Mesendoderm (in vitro differentiated cells): ENCODE measurements at regions not wholly inside any gene's neighbourhood (a gene's known extent, or its start where the extent isn't known, plus 50 kb on each side); places are given as distances from the start of the nearest gene placed in this dataset.

Experiments
- DNase-seq: peaks from one replicate; pipeline ENCODE4 v3.0.0; 2013
- H2AK5ac ChIP-seq: 2 replicates; pipeline ENCODE4 v1.6.1; 2013; ENCODE audit warnings: low read length, inconsistent platforms
- H2BK120ac ChIP-seq: 2 replicates; pipeline ENCODE4 v1.6.1; 2013; ENCODE audit warnings: low read depth, mild to moderate bottlenecking, low read length, moderate library complexity, mixed read lengths
- H2BK15ac ChIP-seq: replicated peaks from 2 replicates; pipeline ENCODE4 v1.6.1; 2013; ENCODE audit warnings: low read depth, mild to moderate bottlenecking, moderate library complexity
- H2BK5ac ChIP-seq: 2 replicates; pipeline ENCODE4 v1.6.1; 2013; ENCODE audit warnings: low read length, inconsistent platforms
- H3K18ac ChIP-seq: 2 replicates; pipeline ENCODE4 v1.6.1; 2013; ENCODE audit warnings: mild to moderate bottlenecking, low read length, mixed read lengths
- H3K23ac ChIP-seq: one replicate; pipeline ENCODE4 v1.6.1; 2013; ENCODE audit warnings: low read length
- H3K27ac ChIP-seq: 2 replicates; pipeline ENCODE4 v1.5.1; 2013; ENCODE audit warnings: low read depth, mild to moderate bottlenecking, inconsistent platforms, low read length, moderate library complexity
- H3K27me3 ChIP-seq: 2 replicates; pipeline ENCODE4 v1.6.1; 2013; ENCODE audit warnings: low read length, control low read depth, mild to moderate bottlenecking, inconsistent platforms; ENCODE audit not compliant: insufficient read depth, poor library complexity
- H3K36me3 ChIP-seq: 2 replicates; pipeline ENCODE4 v1.6.1; 2013; ENCODE audit warnings: low read length, inconsistent platforms; ENCODE audit not compliant: control insufficient read depth, insufficient read depth
- H3K4ac ChIP-seq: one replicate; pipeline ENCODE4 v1.6.1; 2013; ENCODE audit warnings: low read depth, mild to moderate bottlenecking, low read length, moderate library complexity
- H3K4me1 ChIP-seq: 2 replicates; pipeline ENCODE4 v1.6.1; 2013; ENCODE audit warnings: low read depth, low read length, inconsistent platforms; ENCODE audit not compliant: control insufficient read depth
- H3K4me2 ChIP-seq: 2 replicates; pipeline ENCODE4 v1.6.1; 2013; ENCODE audit warnings: low read length
- H3K4me3 ChIP-seq: 2 replicates; pipeline ENCODE4 v1.5.1; 2013; ENCODE audit warnings: mild to moderate bottlenecking, low read length
- H3K56ac ChIP-seq: one replicate; pipeline ENCODE4 v1.6.1; 2013; ENCODE audit warnings: low read length
- H3K79me1 ChIP-seq: 2 replicates; pipeline ENCODE4 v1.6.1; 2013; ENCODE audit warnings: low read length, inconsistent platforms
- H3K79me2 ChIP-seq: 2 replicates; pipeline ENCODE4 v1.6.1; 2013; ENCODE audit warnings: mild to moderate bottlenecking, low read length; ENCODE audit not compliant: control insufficient read depth, insufficient read depth
- H3K9ac ChIP-seq: 2 replicates; pipeline ENCODE4 v1.6.1; 2013; ENCODE audit warnings: low read length, inconsistent platforms
- H4K5ac ChIP-seq: one replicate; pipeline ENCODE4 v1.6.1; 2013; ENCODE audit warnings: low read length
- H4K8ac ChIP-seq: one replicate; pipeline ENCODE4 v1.6.1; 2013; ENCODE audit warnings: low read depth, mild to moderate bottlenecking, control low read depth, low read length, moderate library complexity
- WGBS: extraction: QIAGEN DNeasy Blood & Tissue Kit; methylation state at CpG from one replicate; pipeline ENCODE4 v1.1.7; 2013; ENCODE audit warnings: low lambda C conversion rate, missing lambda C conversion rate; ENCODE audit not compliant: insufficient coverage; ENCODE audit errors: extremely low coverage; 5-methylcytosine and 5-hydroxymethylcytosine counted together

- no peaks in the 10 kb centered on the region for H3K79me2 ChIP-seq
- H2AK5ac ChIP-seq, result no peak overlapping the region
- H3K36me3 ChIP-seq, result no peaks in the 10 kb centered on the region
- no peak overlapping the region for H3K23ac ChIP-seq
- H3K27me3 ChIP-seq, result no peaks in the 10 kb centered on the region
- no peak overlapping the region for H3K4me3 ChIP-seq
- no peak overlapping the region for H2BK5ac ChIP-seq
- no peak overlapping the region for H2BK15ac ChIP-seq
- no peaks in the 10 kb centered on the region for H3K79me1 ChIP-seq
- H4K5ac ChIP-seq, result no peak overlapping the region
- H3K9ac ChIP-seq, result no peak overlapping the region
- H3K4me1 ChIP-seq, result no peaks in the 10 kb centered on the region
- H3K56ac ChIP-seq, result no peak overlapping the region
- no peak overlapping the region for H4K8ac ChIP-seq
- H3K27ac ChIP-seq, result no peak overlapping the region
- DNase-seq, result no peak
- WGBS, result no CpG with 5 or more reads among the region's 3 CpGs
- H3K4ac ChIP-seq, result no peak overlapping the region
- H2BK120ac ChIP-seq, result no peak overlapping the region
- no peak overlapping the region for H3K18ac ChIP-seq
- no peak overlapping the region for H3K4me2 ChIP-seq
These were observed 209.0 kb upstream of the PARD3B start for GRCh38 chr2:204336153-204336744.

GRCh38 chr2:204337638-204338037 is 207.6 kb upstream of the PARD3B start:
- Histone ChIP-seq H2AK5ac (no peak overlapping the region), H3K56ac (no peak overlapping the region), H3K27me3 (no peaks in the 10 kb centered on the region), H3K27ac (no peak overlapping the region), H3K23ac (no peak overlapping the region), H3K79me2 (no peaks in the 10 kb centered on the region), H4K5ac (no peak overlapping the region), H3K9ac (no peak overlapping the region), H3K4me3 (no peak overlapping the region), H2BK15ac (no peak overlapping the region), H3K36me3 (no peaks in the 10 kb centered on the region), H4K8ac (no peak overlapping the region), H3K18ac (no peak overlapping the region), H2BK120ac (no peak overlapping the region), H3K4ac (no peak overlapping the region), H3K4me1 (no peaks in the 10 kb centered on the region), H2BK5ac (no peak overlapping the region), H3K79me1 (no peaks in the 10 kb centered on the region), H3K4me2 (no peak overlapping the region)
- DNase-seq, result no peak
- WGBS, result no CpG with 5 or more reads among the region's 1 CpG

- no peak overlapping the region for H2AK5ac ChIP-seq
- WGBS, result no CpG with 5 or more reads among the region's 3 CpGs
- H3K27ac ChIP-seq, result no peak overlapping the region
- DNase-seq, result no peak
- H3K9ac ChIP-seq, result no peak overlapping the region
- no peak overlapping the region for H3K4me3 ChIP-seq
- H3K36me3 ChIP-seq, result no peaks in the 10 kb centered on the region
- no peaks in the 10 kb centered on the region for H3K79me2 ChIP-seq
- no peak overlapping the region for H3K56ac ChIP-seq
- no peak overlapping the region for H3K18ac ChIP-seq
- H2BK120ac ChIP-seq, result no peak overlapping the region
- H4K5ac ChIP-seq, result no peak overlapping the region
- no peak overlapping the region for H4K8ac ChIP-seq
- H3K23ac ChIP-seq, result no peak overlapping the region
- H2BK5ac ChIP-seq, result no peak overlapping the region
- no peaks in the 10 kb centered on the region for H3K79me1 ChIP-seq
- no peak overlapping the region for H3K4ac ChIP-seq
- H3K4me1 ChIP-seq, result no peaks in the 10 kb centered on the region
- H2BK15ac ChIP-seq, result no peak overlapping the region
- H3K4me2 ChIP-seq, result no peak overlapping the region
- H3K27me3 ChIP-seq, result no peaks in the 10 kb centered on the region
These were observed 206.0 kb upstream of the PARD3B start for GRCh38 chr2:204339212-204339715.

- Histone ChIP-seq H3K18ac (no peak overlapping the region), H2BK120ac (no peak overlapping the region), H3K23ac (no peak overlapping the region), H3K27me3 (no peaks in the 10 kb centered on the region), H2BK15ac (no peak overlapping the region), H3K4me2 (no peak overlapping the region), H3K79me1 (no peaks in the 10 kb centered on the region), H3K9ac (no peak overlapping the region), H3K56ac (no peak overlapping the region), H2AK5ac (no peak overlapping the region), H3K4me3 (no peak overlapping the region), H3K4me1 (no peaks in the 10 kb centered on the region), H3K79me2 (no peaks in the 10 kb centered on the region), H2BK5ac (no peak overlapping the region), H4K5ac (no peak overlapping the region), H3K27ac (no peak overlapping the region), H3K4ac (no peak overlapping the region), H4K8ac (no peak overlapping the region), H3K36me3 (no peaks in the 10 kb centered on the region)
- DNase-seq, result no peak
- no CpG with 5 or more reads among the region's 6 CpGs for WGBS
These were observed 204.8 kb upstream of the PARD3B start for GRCh38 chr2:204340511-204340910.

- Histone ChIP-seq H2BK120ac (no peak overlapping the region), H3K23ac (no peak overlapping the region), H3K36me3 (no peaks in the 10 kb centered on the region), H3K27me3 (no peaks in the 10 kb centered on the region), H4K5ac (no peak overlapping the region), H3K4me3 (no peak overlapping the region), H3K9ac (no peak overlapping the region), H2BK5ac (no peak overlapping the region), H2BK15ac (no peak overlapping the region), H3K56ac (no peak overlapping the region), H3K4me2 (no peak overlapping the region), H3K18ac (no peak overlapping the region), H3K79me2 (no peaks in the 10 kb centered on the region), H3K4me1 (no peaks in the 10 kb centered on the region), H3K27ac (no peak overlapping the region), H4K8ac (no peak overlapping the region), H2AK5ac (no peak overlapping the region), H3K79me1 (no peaks in the 10 kb centered on the region), H3K4ac (no peak overlapping the region)
- WGBS, result no CpG with 5 or more reads among the region's 2 CpGs
- DNase-seq, result no peak
These were observed 203.4 kb upstream of the PARD3B start for GRCh38 chr2:204341887-204342276.

GRCh38 chr2:204343685-204344084 is 201.6 kb upstream of the PARD3B start:
- Histone ChIP-seq H3K18ac (no peak overlapping the region), H3K56ac (no peak overlapping the region), H2BK120ac (no peak overlapping the region), H3K4me2 (no peak overlapping the region), H2AK5ac (no peak overlapping the region), H3K4me3 (no peak overlapping the region), H3K36me3 (no peaks in the 10 kb centered on the region), H3K27ac (no peak overlapping the region), H4K8ac (no peak overlapping the region), H3K4ac (no peak overlapping the region), H3K23ac (no peak overlapping the region), H3K4me1 (no peaks in the 10 kb centered on the region), H2BK5ac (no peak overlapping the region), H4K5ac (no peak overlapping the region), H2BK15ac (no peak overlapping the region), H3K27me3 (no peaks in the 10 kb centered on the region), H3K9ac (no peak overlapping the region), H3K79me2 (no peaks in the 10 kb centered on the region), H3K79me1 (no peaks in the 10 kb centered on the region)
- WGBS, result no CpG with 5 or more reads among the region's 2 CpGs
- no peak for DNase-seq
